SK-N-SH (cell line): ENCODE measurements at regions not wholly inside any gene's neighbourhood (a gene's known extent, or its start where the extent isn't known, plus 50 kb on each side); places are given as distances from the start of the nearest gene placed in this dataset.

Source experiments
- CTCF ChIA-PET: fragments of 300-600, 350-600 bp; formaldehyde crosslinking; extraction: SDS; loops from one replicate; lab custom pipeline; 2021; lab: Yijun Ruan, JAX
- POLR2A ChIA-PET: fragments of 350-600 bp; sonication (Branson Sonifier 250); formaldehyde crosslinking; extraction: SDS; loops from one replicate; lab custom pipeline; 2020; ENCODE audit warnings: antibody characterized with exemption, inconsistent platforms; lab: Yijun Ruan, JAX
- DNase-seq: peaks from one replicate; pipeline ENCODE4 v3.0.0; 2012
- H2AFZ ChIP-seq: fragments of 200-600 bp; sonication (generic); 2 replicates; pipeline ENCODE4 v1.8.1; 2016; ENCODE audit warnings: antibody characterized with exemption, mild to moderate bottlenecking, low read depth
- H3F3A ChIP-seq: fragments of 200-600 bp; sonication (generic); replicated peaks from 2 replicates; pipeline ENCODE3; 2016; ENCODE audit warnings: antibody characterized with exemption, mild to moderate bottlenecking; ENCODE audit not compliant: insufficient read depth
- H3K27ac ChIP-seq, 2 experiments: fragments of 200-500 bp in 1 of 2; fragments of 200-600 bp in 1 of 2; sonication (Bioruptor generic) in 1 of 2; sonication (generic), shearing (Covaris generic) in 1 of 2; 2 replicates each; pipeline versions ENCODE4 v1.5.1 to v1.6.1; 2014 to 2016; ENCODE audit warnings: low read depth in 2 of 2, inconsistent platforms in 1 of 2, low read length in 1 of 2, mild to moderate bottlenecking in 1 of 2, mixed read lengths in 1 of 2
- H3K27me3 ChIP-seq: fragments of 200-600 bp; sonication (generic), shearing (Covaris generic); 2 replicates; pipeline ENCODE4 v1.6.1; 2016; ENCODE audit warnings: mixed run types; ENCODE audit not compliant: insufficient read depth
- H3K36me3 ChIP-seq, 2 experiments: fragments of 200-500 bp in 1 of 2; fragments of 200-600 bp in 1 of 2; sonication (Bioruptor generic) in 1 of 2; sonication (generic) in 1 of 2; replicated peaks in 1 of 2; 2 replicates each; pipeline versions ENCODE3 to v1.5.1; 2014 to 2016; ENCODE audit warnings: low read length in 1 of 2, mild to moderate bottlenecking in 1 of 2; ENCODE audit not compliant: insufficient read depth in 2 of 2, control insufficient read depth in 1 of 2
- H3K4me1 ChIP-seq, 2 experiments: fragments of 200-500 bp in 1 of 2; fragments of 200-600 bp in 1 of 2; sonication (Bioruptor generic) in 1 of 2; sonication (generic), shearing (Covaris generic) in 1 of 2; 2 replicates each; pipeline versions ENCODE4 v1.5.1 to v1.6.1; 2014 to 2016; ENCODE audit warnings: low read depth in 1 of 2, low read length in 1 of 2, mixed run types in 1 of 2; ENCODE audit not compliant: insufficient read depth in 2 of 2, control insufficient read depth in 1 of 2
- H3K4me2 ChIP-seq: fragments of 200-600 bp; sonication (generic), shearing (Covaris generic); 2 replicates; pipeline ENCODE4 v1.6.1; 2017; ENCODE audit warnings: mixed run types
- H3K4me3 ChIP-seq, 2 experiments: fragments of 200-500 bp in 1 of 2; fragments of 200-600 bp in 1 of 2; sonication (Bioruptor generic) in 1 of 2; sonication (generic), shearing (Covaris generic) in 1 of 2; 2 replicates each; pipeline versions ENCODE4 v1.5.1 to v1.8.1; 2014 to 2016; ENCODE audit warnings: low read depth in 2 of 2, inconsistent platforms in 1 of 2, low read length in 1 of 2, mild to moderate bottlenecking in 1 of 2, mixed read lengths in 1 of 2, moderate library complexity in 1 of 2
- H3K79me2 ChIP-seq: fragments of 200-600 bp; sonication (generic); 2 replicates; pipeline ENCODE4 v1.8.1; 2017; ENCODE audit warnings: mild to moderate bottlenecking; ENCODE audit not compliant: insufficient read depth
- H3K9ac ChIP-seq: fragments of 200-600 bp; sonication (generic); 2 replicates; pipeline ENCODE4 v1.6.1; 2017; ENCODE audit warnings: mixed run types
- H3K9me2 ChIP-seq: fragments of 200-600 bp; sonication (generic); 2 replicates; pipeline ENCODE4 v1.6.1; 2017; ENCODE audit warnings: mixed run types
- H3K9me3 ChIP-seq: fragments of 200-600 bp; sonication (generic); 2 replicates; pipeline ENCODE4 v1.6.1; 2017; ENCODE audit warnings: mixed run types, mild to moderate bottlenecking, moderate library complexity
- H4K20me1 ChIP-seq: fragments of 200-600 bp; sonication (generic); 2 replicates; pipeline ENCODE4 v1.6.1; 2017; ENCODE audit warnings: mild to moderate bottlenecking, mixed run types; ENCODE audit not compliant: insufficient read depth
- FOXJ3 ChIP-seq: sonication (generic); formaldehyde crosslinking; IDR thresholded peaks from 2 replicates; pipeline ENCODE4 v1.5.1; 2020; ENCODE audit warnings: mild to moderate bottlenecking, missing genetic modification reagents
- GABPA ChIP-seq: IDR thresholded peaks from 2 replicates; pipeline ENCODE4 v1.4.0; 2012; ENCODE audit warnings: low read depth, mild to moderate bottlenecking
- JUND ChIP-seq: IDR thresholded peaks from 2 replicates; pipeline ENCODE4 v1.4.0; 2012
- MEF2A ChIP-seq: IDR thresholded peaks from 2 replicates; pipeline ENCODE4 v1.4.0; 2012; ENCODE audit warnings: low read depth, borderline replicate concordance
- NFIC ChIP-seq: IDR thresholded peaks from 2 replicates; pipeline ENCODE4 v1.4.0; 2012; ENCODE audit warnings: borderline replicate concordance
- RAD21 ChIP-seq: IDR thresholded peaks from 2 replicates; pipeline ENCODE4 v1.6.1; 2012; ENCODE audit warnings: mild to moderate bottlenecking, low read length
- SIN3A ChIP-seq: IDR thresholded peaks from 2 replicates; pipeline ENCODE4 v1.6.1; 2012; ENCODE audit warnings: low read depth, mild to moderate bottlenecking, low read length, moderate library complexity, borderline replicate concordance
- WGBS: methylation state at CpG from one replicate; pipeline ENCODE4 v1.1.6; 2017; ENCODE audit warnings: low lambda C conversion rate; 5-methylcytosine and 5-hydroxymethylcytosine counted together
- TF ChIP-seq, protein P1 (sequence below): IDR thresholded peaks from 2 replicates; pipeline ENCODE4 v1.6.1; 2012; ENCODE audit warnings: mild to moderate bottlenecking, low read depth, low read length, moderate library complexity
- TF ChIP-seq, protein P2 (sequence below): IDR thresholded peaks from 2 replicates; pipeline ENCODE4 v1.4.0; 2012; ENCODE audit warnings: low read depth, borderline replicate concordance
- TF ChIP-seq, protein P3 (sequence below): IDR thresholded peaks from 2 replicates; pipeline ENCODE4 v1.4.0; 2012; ENCODE audit warnings: low read depth, borderline replicate concordance

DNA sequence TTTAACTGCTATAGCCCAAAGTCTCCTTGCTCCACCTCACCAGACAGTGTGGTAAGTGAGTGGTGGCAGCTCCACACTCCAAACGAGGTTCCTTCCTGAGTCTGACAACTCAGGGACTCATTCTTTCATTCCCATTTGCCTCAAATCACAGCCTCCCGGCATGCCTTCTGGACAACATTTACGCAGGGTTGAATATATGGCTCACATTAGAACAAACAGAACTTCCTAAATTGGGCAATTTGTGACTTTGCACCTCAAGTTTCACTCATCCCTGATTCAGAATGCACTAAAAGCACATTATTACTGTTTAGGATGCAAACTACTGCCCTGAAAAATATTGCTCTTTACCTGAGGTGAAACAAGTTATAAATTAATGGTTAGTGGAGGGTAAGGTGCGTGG, 224.6 kb upstream of the PPARGC1A start (continued):
- TF ChIP-seq, protein P1, sequence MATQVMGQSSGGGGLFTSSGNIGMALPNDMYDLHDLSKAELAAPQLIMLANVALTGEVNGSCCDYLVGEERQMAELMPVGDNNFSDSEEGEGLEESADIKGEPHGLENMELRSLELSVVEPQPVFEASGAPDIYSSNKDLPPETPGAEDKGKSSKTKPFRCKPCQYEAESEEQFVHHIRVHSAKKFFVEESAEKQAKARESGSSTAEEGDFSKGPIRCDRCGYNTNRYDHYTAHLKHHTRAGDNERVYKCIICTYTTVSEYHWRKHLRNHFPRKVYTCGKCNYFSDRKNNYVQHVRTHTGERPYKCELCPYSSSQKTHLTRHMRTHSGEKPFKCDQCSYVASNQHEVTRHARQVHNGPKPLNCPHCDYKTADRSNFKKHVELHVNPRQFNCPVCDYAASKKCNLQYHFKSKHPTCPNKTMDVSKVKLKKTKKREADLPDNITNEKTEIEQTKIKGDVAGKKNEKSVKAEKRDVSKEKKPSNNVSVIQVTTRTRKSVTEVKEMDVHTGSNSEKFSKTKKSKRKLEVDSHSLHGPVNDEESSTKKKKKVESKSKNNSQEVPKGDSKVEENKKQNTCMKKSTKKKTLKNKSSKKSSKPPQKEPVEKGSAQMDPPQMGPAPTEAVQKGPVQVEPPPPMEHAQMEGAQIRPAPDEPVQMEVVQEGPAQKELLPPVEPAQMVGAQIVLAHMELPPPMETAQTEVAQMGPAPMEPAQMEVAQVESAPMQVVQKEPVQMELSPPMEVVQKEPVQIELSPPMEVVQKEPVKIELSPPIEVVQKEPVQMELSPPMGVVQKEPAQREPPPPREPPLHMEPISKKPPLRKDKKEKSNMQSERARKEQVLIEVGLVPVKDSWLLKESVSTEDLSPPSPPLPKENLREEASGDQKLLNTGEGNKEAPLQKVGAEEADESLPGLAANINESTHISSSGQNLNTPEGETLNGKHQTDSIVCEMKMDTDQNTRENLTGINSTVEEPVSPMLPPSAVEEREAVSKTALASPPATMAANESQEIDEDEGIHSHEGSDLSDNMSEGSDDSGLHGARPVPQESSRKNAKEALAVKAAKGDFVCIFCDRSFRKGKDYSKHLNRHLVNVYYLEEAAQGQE: no peak
- TF ChIP-seq, protein P2, sequence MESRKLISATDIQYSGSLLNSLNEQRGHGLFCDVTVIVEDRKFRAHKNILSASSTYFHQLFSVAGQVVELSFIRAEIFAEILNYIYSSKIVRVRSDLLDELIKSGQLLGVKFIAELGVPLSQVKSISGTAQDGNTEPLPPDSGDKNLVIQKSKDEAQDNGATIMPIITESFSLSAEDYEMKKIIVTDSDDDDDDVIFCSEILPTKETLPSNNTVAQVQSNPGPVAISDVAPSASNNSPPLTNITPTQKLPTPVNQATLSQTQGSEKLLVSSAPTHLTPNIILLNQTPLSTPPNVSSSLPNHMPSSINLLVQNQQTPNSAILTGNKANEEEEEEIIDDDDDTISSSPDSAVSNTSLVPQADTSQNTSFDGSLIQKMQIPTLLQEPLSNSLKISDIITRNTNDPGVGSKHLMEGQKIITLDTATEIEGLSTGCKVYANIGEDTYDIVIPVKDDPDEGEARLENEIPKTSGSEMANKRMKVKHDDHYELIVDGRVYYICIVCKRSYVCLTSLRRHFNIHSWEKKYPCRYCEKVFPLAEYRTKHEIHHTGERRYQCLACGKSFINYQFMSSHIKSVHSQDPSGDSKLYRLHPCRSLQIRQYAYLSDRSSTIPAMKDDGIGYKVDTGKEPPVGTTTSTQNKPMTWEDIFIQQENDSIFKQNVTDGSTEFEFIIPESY: no peak
- no peak for TF ChIP-seq GABPA
- no peak for TF ChIP-seq RAD21
- no peak for TF ChIP-seq FOXJ3
- TF ChIP-seq NFIC: no peak

DNA sequence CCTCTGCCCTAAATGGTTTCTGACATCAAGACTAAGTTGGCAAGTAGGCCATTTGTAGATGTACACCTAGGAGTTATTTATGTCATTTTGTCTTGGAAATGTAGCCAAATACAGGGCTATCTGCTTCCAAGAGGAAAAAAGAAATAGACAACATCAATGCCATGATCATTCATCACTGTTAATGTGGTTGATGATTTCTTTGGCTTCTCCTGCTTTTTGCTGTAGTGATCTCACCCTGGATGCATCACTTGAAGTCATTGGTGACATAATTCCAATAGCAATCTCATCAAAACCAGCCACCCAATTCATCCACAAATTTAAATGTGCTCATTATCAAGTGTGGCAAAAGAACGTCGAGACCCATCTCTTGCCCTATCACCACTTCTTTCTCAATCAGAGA, 222.6 kb upstream of the PPARGC1A start:
- Histone ChIP-seq H3K9ac (no peak overlapping the region), H3K27me3 (peaks cover 5% of the 10 kb centered on the region; the same call in 1 of the 2 replicates), H3K4me2 (no peak overlapping the region), H3K4me3 (no peak overlapping the region), H3K79me2 (no peaks in the 10 kb centered on the region), H3K36me3 (no peaks in the 10 kb centered on the region), H3K4me1 (no peaks in the 10 kb centered on the region), H3F3A (no peaks in the 10 kb centered on the region), H4K20me1 (no peaks in the 10 kb centered on the region), H3K9me2 (no peaks in the 10 kb centered on the region), H2AFZ (no peak overlapping the region), H3K27ac (no peak overlapping the region), H3K9me3 (no peaks in the 10 kb centered on the region)
- 27% methylated on average over 2 of the region's 2 CpGs for WGBS
- no peak for DNase-seq
- POLR2A ChIA-PET: no interaction called here
- TF ChIP-seq RAD21: no peak
- TF ChIP-seq SIN3A: no peak
- CTCF ChIA-PET: no interaction called here

DNA sequence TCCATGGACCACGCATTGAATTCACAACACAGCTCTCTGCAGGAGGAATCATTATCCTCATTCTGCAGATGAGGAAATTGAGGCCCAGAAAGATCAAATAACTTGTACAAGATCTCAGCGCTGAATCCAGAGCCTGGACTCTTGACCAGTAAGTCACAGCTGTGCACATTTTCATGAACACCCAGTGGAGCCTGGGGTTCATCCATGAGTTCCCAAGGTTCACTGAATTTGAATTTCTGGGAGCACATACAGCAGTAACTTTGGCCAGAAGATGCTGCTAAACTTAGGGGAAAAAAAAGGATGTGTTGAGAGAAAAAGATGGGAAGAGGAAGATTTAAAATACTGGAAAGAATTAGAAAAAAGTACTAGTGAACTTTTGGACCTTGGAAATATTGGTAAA, 218.7 kb upstream of the PPARGC1A start:
- H3K36me3 ChIP-seq: no peaks in the 10 kb centered on the region
- TF ChIP-seq JUND (no peak), NFIC (no peak), MEF2A (no peak), SIN3A (no peak)
- TF ChIP-seq, protein P2: no peak
- TF ChIP-seq, protein P3, sequence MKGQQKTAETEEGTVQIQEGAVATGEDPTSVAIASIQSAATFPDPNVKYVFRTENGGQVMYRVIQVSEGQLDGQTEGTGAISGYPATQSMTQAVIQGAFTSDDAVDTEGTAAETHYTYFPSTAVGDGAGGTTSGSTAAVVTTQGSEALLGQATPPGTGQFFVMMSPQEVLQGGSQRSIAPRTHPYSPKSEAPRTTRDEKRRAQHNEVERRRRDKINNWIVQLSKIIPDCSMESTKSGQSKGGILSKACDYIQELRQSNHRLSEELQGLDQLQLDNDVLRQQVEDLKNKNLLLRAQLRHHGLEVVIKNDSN: no peak
- no peaks in the 10 kb centered on the region for H3K9me3 ChIP-seq
- no peak overlapping the region for H3K4me3 ChIP-seq
- no peak overlapping the region for H3K9ac ChIP-seq
- H4K20me1 ChIP-seq: no peaks in the 10 kb centered on the region
- no peaks in the 10 kb centered on the region for H3K79me2 ChIP-seq
- peaks cover 22% of the 10 kb centered on the region for H3F3A ChIP-seq
- CTCF ChIA-PET: no interaction called here
- DNase-seq: no peak
- H2AFZ ChIP-seq: no peak overlapping the region
- H3K4me1 ChIP-seq: 0 out of 4 replicates have a peak, but pooled peaks cover 0 to 19% of the 10 kb centered on the region in 2 experiments
- H3K4me2 ChIP-seq: no peak overlapping the region
- POLR2A ChIA-PET: no interaction called here
- no peak overlapping the region for H3K27ac ChIP-seq
- no peaks in the 10 kb centered on the region for H3K27me3 ChIP-seq
- 52% methylated on average over 2 of the region's 2 CpGs for WGBS
- H3K9me2 ChIP-seq: no peaks in the 10 kb centered on the region
